22Rv1 (cell line): ENCODE measurements at regions not wholly inside any gene's neighbourhood (a gene's known extent, or its start where the extent isn't known, plus 50 kb on each side); places are given as distances from the start of the nearest gene placed in this dataset.

ENCODE experiments used
- ZFX ChIP-seq: fragments of 450-650 bp; IDR thresholded peaks from 2 replicates; pipeline ENCODE4 v1.6.1; 2017; ENCODE audit warnings: antibody characterized with exemption, borderline replicate concordance
- TF ChIP-seq, protein P1 (sequence below): fragments of 450-650 bp; IDR thresholded peaks from 2 replicates; pipeline ENCODE4 v1.5.1; 2017; ENCODE audit warnings: mild to moderate bottlenecking

DNA sequence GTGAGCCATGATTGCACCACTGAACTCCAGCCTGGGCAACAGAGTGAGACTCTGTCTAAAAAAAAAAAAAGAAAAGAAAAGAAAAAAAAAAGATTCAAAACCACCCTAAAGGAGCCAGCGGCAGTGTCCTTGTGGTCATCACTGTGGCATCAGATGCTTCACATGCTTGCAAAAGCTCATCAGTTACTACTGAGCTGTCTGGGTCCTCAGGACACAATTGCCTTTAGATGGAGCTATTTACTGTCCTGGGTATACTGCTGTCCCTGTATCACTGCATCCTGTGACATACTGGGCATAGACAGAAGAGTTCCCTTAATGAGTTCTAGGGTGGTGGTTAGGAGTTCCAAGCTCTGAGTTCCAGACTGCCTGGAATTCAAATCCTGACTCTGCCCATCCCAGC is 85.8 kb downstream of the LINGO1 start:
- TF ChIP-seq, protein P1, sequence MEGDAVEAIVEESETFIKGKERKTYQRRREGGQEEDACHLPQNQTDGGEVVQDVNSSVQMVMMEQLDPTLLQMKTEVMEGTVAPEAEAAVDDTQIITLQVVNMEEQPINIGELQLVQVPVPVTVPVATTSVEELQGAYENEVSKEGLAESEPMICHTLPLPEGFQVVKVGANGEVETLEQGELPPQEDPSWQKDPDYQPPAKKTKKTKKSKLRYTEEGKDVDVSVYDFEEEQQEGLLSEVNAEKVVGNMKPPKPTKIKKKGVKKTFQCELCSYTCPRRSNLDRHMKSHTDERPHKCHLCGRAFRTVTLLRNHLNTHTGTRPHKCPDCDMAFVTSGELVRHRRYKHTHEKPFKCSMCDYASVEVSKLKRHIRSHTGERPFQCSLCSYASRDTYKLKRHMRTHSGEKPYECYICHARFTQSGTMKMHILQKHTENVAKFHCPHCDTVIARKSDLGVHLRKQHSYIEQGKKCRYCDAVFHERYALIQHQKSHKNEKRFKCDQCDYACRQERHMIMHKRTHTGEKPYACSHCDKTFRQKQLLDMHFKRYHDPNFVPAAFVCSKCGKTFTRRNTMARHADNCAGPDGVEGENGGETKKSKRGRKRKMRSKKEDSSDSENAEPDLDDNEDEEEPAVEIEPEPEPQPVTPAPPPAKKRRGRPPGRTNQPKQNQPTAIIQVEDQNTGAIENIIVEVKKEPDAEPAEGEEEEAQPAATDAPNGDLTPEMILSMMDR: no peak
- no peak for TF ChIP-seq ZFX
